ENCODE measurements at regions not wholly inside any gene's neighbourhood (a gene's known extent, or its start where the extent isn't known, plus 50 kb on each side); places are given as distances from the start of the nearest gene placed in this dataset.
A peak's percentile ranks its signal among the peaks of the same experiment; 100 is the strongest.
"Not testable (repeated sequence)": the region's sequence is repeated elsewhere in the genome, so short reads cannot be mapped to it uniquely, and the experiment has no call there.

DNA sequence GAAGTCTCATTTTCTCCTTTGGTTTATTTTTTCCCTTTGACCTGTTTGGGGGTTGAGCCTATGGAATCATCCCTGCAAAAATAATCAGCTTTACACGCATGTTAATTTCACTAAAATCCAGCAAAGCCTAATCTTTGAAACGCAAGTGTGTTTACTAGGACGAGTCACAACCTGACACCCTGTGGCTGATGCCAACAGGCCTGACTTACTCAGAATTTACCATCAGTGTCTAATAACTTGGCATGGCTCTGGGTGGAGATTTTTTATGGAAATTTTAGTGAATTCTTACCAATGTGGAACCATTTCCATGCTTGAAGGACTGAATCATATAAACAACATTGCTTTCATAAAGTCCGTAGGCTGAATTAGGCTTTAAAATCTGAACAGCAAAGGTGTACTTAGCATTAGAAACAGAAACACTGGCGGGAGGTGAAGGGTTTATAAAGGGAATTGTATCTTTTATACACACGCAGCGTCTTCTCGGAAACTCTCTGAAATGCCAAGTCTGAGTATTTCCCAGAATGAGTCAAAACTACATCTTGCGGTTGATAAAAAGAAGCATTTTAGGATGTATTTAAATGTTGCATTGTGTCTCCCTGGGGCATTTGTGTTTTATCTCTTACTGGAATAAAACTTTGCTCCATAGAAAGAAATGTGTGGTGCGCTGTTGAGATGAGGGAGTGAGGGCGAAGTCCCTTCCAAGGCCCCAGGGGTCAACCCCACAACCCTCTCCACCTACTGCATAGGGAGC, 81.2 kb downstream of the DACT2 start:
- DNase-seq (ENCODE audit: low spot score): no peak
- H3K79me2 ChIP-seq: no peaks in the 10 kb centered on the region
- H3K4me2 ChIP-seq: peak overlapping the region; percentile 23
- H3K4me1 ChIP-seq (ENCODE audit: insufficient read depth): peaks cover 24% of the 10 kb centered on the region
- no peak overlapping the region for H3K4me3 ChIP-seq
- no peak overlapping the region for H2AFZ ChIP-seq
- no peaks in the 10 kb centered on the region for H3K9me3 ChIP-seq (ENCODE audit: low read depth)
- TF ChIP-seq EZH2phosphoT487 (IDR thresholded peaks at IDR 0.05; ENCODE audit: low read depth, severe bottlenecking, unreplicated experiment) (no peak), EZH2 (IDR thresholded peaks at IDR 0.05; ENCODE audit: borderline replicate concordance) (no peak)
- TF ChIP-seq, protein P1, sequence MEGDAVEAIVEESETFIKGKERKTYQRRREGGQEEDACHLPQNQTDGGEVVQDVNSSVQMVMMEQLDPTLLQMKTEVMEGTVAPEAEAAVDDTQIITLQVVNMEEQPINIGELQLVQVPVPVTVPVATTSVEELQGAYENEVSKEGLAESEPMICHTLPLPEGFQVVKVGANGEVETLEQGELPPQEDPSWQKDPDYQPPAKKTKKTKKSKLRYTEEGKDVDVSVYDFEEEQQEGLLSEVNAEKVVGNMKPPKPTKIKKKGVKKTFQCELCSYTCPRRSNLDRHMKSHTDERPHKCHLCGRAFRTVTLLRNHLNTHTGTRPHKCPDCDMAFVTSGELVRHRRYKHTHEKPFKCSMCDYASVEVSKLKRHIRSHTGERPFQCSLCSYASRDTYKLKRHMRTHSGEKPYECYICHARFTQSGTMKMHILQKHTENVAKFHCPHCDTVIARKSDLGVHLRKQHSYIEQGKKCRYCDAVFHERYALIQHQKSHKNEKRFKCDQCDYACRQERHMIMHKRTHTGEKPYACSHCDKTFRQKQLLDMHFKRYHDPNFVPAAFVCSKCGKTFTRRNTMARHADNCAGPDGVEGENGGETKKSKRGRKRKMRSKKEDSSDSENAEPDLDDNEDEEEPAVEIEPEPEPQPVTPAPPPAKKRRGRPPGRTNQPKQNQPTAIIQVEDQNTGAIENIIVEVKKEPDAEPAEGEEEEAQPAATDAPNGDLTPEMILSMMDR (IDR thresholded peaks at IDR 0.05; ENCODE audit: poor library complexity): no peak
- H3K27me3 ChIP-seq: no peaks in the 10 kb centered on the region
- no peaks in the 10 kb centered on the region for H4K20me1 ChIP-seq (ENCODE audit: insufficient read depth, poor library complexity, severe bottlenecking)
- H3K9me2 ChIP-seq (replicated peaks; ENCODE audit: insufficient read depth): no peaks in the 10 kb centered on the region
- peak overlapping the region; percentile 48 for H3K27ac ChIP-seq
- no peaks in the 10 kb centered on the region for H3K36me3 ChIP-seq (replicated peaks; ENCODE audit: insufficient read depth, low read depth)
- WGBS (ENCODE audit: low lambda C conversion rate, missing lambda C conversion rate): 78% methylated on average over 11 of the region's 11 CpGs

DNA sequence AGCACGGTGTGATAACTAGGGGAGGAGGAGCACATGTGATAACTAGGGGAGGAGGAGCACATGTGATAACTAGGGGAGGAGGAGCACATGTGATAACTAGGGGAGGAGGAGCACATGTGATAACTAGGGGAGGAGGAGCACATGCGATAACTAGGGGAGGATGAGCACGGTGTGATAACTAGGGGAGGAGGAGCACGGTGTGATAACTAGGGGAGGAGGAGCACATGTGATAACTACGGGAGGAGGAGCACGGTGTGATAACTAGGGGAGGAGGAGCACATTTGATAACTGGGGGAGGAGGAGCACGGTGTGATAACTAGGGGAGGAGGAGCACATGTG, 85.7 kb downstream of the DACT2 start:
- 53% methylated on average over 2 of the region's 7 CpGs for WGBS (ENCODE audit: low lambda C conversion rate, missing lambda C conversion rate)
- H3K36me3 ChIP-seq (replicated peaks; ENCODE audit: insufficient read depth, low read depth); H3K4me2 ChIP-seq; H4K20me1 ChIP-seq (ENCODE audit: insufficient read depth, poor library complexity, severe bottlenecking); H3K9me3 ChIP-seq (ENCODE audit: low read depth); DNase-seq (ENCODE audit: low spot score); H3K27me3 ChIP-seq; H3K9me2 ChIP-seq (replicated peaks; ENCODE audit: insufficient read depth); H2AFZ ChIP-seq; H3K4me3 ChIP-seq; H3K27ac ChIP-seq; H3K79me2 ChIP-seq: not testable (repeated sequence)
- H3K4me1 ChIP-seq (ENCODE audit: insufficient read depth): peaks cover 16% of the 10 kb centered on the region

DNA sequence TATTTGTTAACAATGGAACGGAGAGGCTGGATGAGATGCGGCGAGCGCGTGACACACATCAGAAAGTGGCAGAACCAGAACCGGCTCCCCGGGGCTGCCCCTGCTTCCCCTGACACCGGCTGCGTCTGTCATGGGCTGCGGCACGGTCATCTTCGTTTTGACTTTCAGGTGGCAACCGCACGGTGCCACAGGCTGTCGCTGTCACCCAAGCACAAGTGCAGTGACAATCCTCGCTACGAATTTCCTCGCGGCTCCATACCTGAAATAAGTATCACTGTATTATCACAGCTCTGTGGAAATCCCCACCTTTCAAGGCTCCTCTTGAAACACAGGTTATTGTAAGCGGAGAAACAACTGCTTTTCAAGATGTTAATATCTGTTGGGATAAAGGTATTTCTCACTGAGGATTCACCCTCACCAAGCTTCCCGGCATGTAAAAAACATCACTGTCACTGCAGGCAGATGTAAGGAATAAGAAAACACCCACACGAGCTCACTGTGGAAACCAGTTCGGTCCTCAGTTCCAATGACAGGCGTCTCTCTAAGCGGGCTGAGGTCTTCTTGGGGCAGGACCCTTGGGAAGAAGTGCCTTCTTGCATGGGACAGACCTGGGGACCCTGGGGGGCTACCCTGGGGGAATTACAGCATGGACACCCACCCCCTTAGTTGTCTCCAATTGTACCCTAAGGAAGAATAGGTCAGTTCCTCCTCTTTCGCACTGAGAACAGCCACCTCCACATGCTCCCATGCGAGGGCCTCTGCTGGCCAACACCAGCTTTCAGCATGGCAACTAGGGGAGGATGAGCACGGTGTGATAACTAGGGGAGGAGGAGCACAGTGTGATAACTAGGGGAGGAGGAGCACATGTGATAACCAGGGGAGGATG, 86.3 kb downstream of the DACT2 start:
- TF ChIP-seq EZH2 (IDR thresholded peaks at IDR 0.05; ENCODE audit: borderline replicate concordance): no peak
- Histone ChIP-seq H3K9me3 (ENCODE audit: low read depth) (no peaks in the 10 kb centered on the region), H3K4me1 (ENCODE audit: insufficient read depth) (peaks cover 10% of the 10 kb centered on the region), H2AFZ (no peak overlapping the region), H3K79me2 (no peaks in the 10 kb centered on the region), H3K9me2 (replicated peaks; ENCODE audit: insufficient read depth) (no peaks in the 10 kb centered on the region), H4K20me1 (ENCODE audit: insufficient read depth, poor library complexity, severe bottlenecking) (no peaks in the 10 kb centered on the region), H3K36me3 (replicated peaks; ENCODE audit: insufficient read depth, low read depth) (no peaks in the 10 kb centered on the region), H3K27ac (no peak overlapping the region), H3K4me2 (no peak overlapping the region), H3K27me3 (no peaks in the 10 kb centered on the region), H3K4me3 (no peak overlapping the region)
- WGBS (ENCODE audit: low lambda C conversion rate, missing lambda C conversion rate): 91% methylated on average over 28 of the region's 28 CpGs
- DNase-seq (ENCODE audit: low spot score): no peak

DNA sequence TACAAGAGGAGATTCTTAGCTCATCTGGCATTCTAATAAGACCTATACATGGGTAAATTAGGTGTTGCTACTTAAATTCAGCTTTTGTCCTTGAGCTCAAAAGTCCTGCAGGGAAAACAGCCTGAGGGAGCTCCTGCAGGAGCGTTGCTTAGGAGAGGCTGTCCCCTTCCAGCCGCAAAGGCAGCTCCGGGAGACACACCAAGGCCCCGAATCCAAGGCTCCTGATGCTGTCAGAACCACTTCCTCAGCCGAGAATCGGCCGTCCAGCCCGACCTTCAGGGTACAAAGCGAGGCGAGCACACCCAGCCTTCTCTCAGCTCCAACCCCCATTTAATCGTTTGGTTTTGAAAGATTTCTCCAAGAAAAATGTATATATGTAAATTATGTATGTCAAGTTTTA, 87.0 kb downstream of the DACT2 start:
- Histone ChIP-seq H3K9me3 (ENCODE audit: low read depth) (no peaks in the 10 kb centered on the region), H3K27ac (no peak overlapping the region), H3K27me3 (no peaks in the 10 kb centered on the region), H2AFZ (no peak overlapping the region), H3K4me2 (no peak overlapping the region), H3K9me2 (replicated peaks; ENCODE audit: insufficient read depth) (no peaks in the 10 kb centered on the region), H3K36me3 (replicated peaks; ENCODE audit: insufficient read depth, low read depth) (no peaks in the 10 kb centered on the region), H3K79me2 (no peaks in the 10 kb centered on the region), H4K20me1 (ENCODE audit: insufficient read depth, poor library complexity, severe bottlenecking) (no peaks in the 10 kb centered on the region), H3K4me3 (no peak overlapping the region), H3K4me1 (ENCODE audit: insufficient read depth) (peaks cover 6% of the 10 kb centered on the region)
- DNase-seq (ENCODE audit: low spot score): no peak
- no peak for TF ChIP-seq EZH2phosphoT487 (IDR thresholded peaks at IDR 0.05; ENCODE audit: low read depth, severe bottlenecking, unreplicated experiment)
- TF ChIP-seq, protein P1 (IDR thresholded peaks at IDR 0.05; ENCODE audit: poor library complexity): no peak
- no peak for TF ChIP-seq EZH2 (IDR thresholded peaks at IDR 0.05; ENCODE audit: borderline replicate concordance)
- WGBS (ENCODE audit: low lambda C conversion rate, missing lambda C conversion rate): 58% methylated on average over 11 of the region's 11 CpGs

Data from hepatocyte (in vitro differentiated cells).